Right lobe of liver (tissue), 6 donors: ENCODE measurements at regions not wholly inside any gene's neighbourhood (a gene's known extent, or its start where the extent isn't known, plus 50 kb on each side); places are given as distances from the start of the nearest gene placed in this dataset.

Experiments used
- ATAC-seq, 4 donors: fragments of 200-7000 bp; cut with Tn5 transposase; one replicate each; pipeline ENCODE4 v1.9.1; 2020; ENCODE audit warnings: mild to moderate bottlenecking in 4 of 4, moderate library complexity in 4 of 4
- DNase-seq, 3 donors: peaks; one replicate each; pipeline ENCODE4 v3.0.0-alpha.2; 2020
- H3K27ac ChIP-seq, 3 donors: fragments of 200-600 bp; one replicate each; pipeline ENCODE4 v1.8.0; 2022
- H3K27me3 ChIP-seq, 2 donors: fragments of 200-600 bp; one replicate each; pipeline ENCODE4 v1.8.0; 2022
- H3K36me3 ChIP-seq, 4 donors: fragments of 200-600 bp; sonication (generic) in 1 of 4; one replicate each; pipeline versions ENCODE4 v1.5.1 to v1.8.0; 2017 to 2022; ENCODE audit warnings: control low read depth in 1 of 4
- H3K4me1 ChIP-seq, 4 donors: fragments of 200-600 bp; sonication (generic) in 1 of 4; one replicate each; pipeline versions ENCODE4 v1.5.1 to v1.8.0; 2017 to 2022; ENCODE audit warnings: control low read depth in 1 of 4
- H3K4me3 ChIP-seq, 3 donors: fragments of 200-600 bp; one replicate each; pipeline ENCODE4 v1.8.0; 2022
- H3K9me3 ChIP-seq, 4 donors: fragments of 200-600 bp; sonication (generic) in 1 of 4; one replicate each; pipeline versions ENCODE4 v1.5.1 to v1.8.0; 2017 to 2022; ENCODE audit warnings: control low read depth in 1 of 4
- CTCF ChIP-seq, 4 donors: fragments of 200-600 bp in 3 of 4; fragments of 450-650 bp in 1 of 4; IDR thresholded peaks; one replicate each; pipeline versions ENCODE4 v1.5.1 to v1.8.0; 2016 to 2022; ENCODE audit warnings: antibody characterized with exemption in 4 of 4, mild to moderate bottlenecking in 2 of 4
- POLR2A ChIP-seq: fragments of 450-650 bp; IDR thresholded peaks from one replicate; pipeline ENCODE4 v1.6.1; 2017; ENCODE audit warnings: antibody characterized with exemption, mild to moderate bottlenecking
- whole genome bisulfite sequencing: methylation state at CpG from one replicate; pipeline ENCODE4 v1.1.6; 2018; ENCODE audit warnings: low coverage, low lambda C conversion rate; ENCODE audit not compliant: insufficient coverage; ENCODE audit errors: missing lambda C conversion rate; 5-methylcytosine and 5-hydroxymethylcytosine counted together
- intact Hi-C, 2 donors: fragments of 100-400 bp; cut with DNase I; formaldehyde crosslinking; loops; one replicate each; pipeline versions ENCODE4 v1.11.2 to v1.14.1; 2022
- donor health status: DM: no; HTN: yes; CAD: no.
- donor health status: DM: no; HTN: no; CAD: no.
- donor health status: DM: no; HTN: no; CAD: no.
- donor health status: DM: no; HTN: yes; CAD: no.
- donor health status: DM: no; HTN: yes; CAD: no.

- TF ChIP-seq CTCF (IDR thresholded peaks at IDR 0.05), result no peak
- TF ChIP-seq POLR2A, result no peak
- intact Hi-C loops, result no loop called here
- Histone ChIP-seq H3K36me3 (no peaks in the 10 kb centered on the region), H3K27me3 (no peaks in the 10 kb centered on the region), H3K27ac (no peak overlapping the region), H3K4me1 (no peaks in the 10 kb centered on the region), H3K4me3 (no peak overlapping the region), H3K9me3 (no peaks in the 10 kb centered on the region)
- DNase-seq, result no peak
- no peak for ATAC-seq
- WGBS, result 68% methylated on average over 3 of the region's 5 CpGs
These were observed 69.6 kb upstream of the RELN start for GRCh38 chr7:104059103-104059502.

GRCh38 chr7:104054362-104054761 lies 64.9 kb upstream of the RELN start:
- intact Hi-C loops, result no loop called here
- Histone ChIP-seq H3K4me1 (no peaks in the 10 kb centered on the region), H3K9me3 (no peaks in the 10 kb centered on the region), H3K4me3 (no peak overlapping the region), H3K27ac (no peak overlapping the region), H3K36me3 (no peaks in the 10 kb centered on the region), H3K27me3 (no peaks in the 10 kb centered on the region)
- TF ChIP-seq POLR2A, result no peak
- no peak for TF ChIP-seq CTCF (IDR thresholded peaks at IDR 0.05)
- no peak for DNase-seq
- ATAC-seq, result no peak
- 93% methylated on average over 1 of the region's 1 CpG for WGBS

GRCh38 chr7:104052979-104053378 lies 63.5 kb upstream of the RELN start:
- ATAC-seq, result no peak
- WGBS, result 57% methylated on average over 3 of the region's 3 CpGs
- intact Hi-C loops, result no loop called here

GRCh38 chr7:104048055-104048454 lies 58.6 kb upstream of the RELN start:
- H3K27ac ChIP-seq, result no peak overlapping the region
- no peak for TF ChIP-seq CTCF (IDR thresholded peaks at IDR 0.05)
- TF ChIP-seq POLR2A, result no peak
- intact Hi-C loops, result no loop called here
- H3K9me3 ChIP-seq, result no peaks in the 10 kb centered on the region
- H3K4me3 ChIP-seq, result no peak overlapping the region
- no peak for ATAC-seq
- WGBS, result 41% methylated on average over 2 of the region's 2 CpGs
- no peak for DNase-seq
- H3K4me1 ChIP-seq, result no peaks in the 10 kb centered on the region
- no peaks in the 10 kb centered on the region for H3K36me3 ChIP-seq
- no peaks in the 10 kb centered on the region for H3K27me3 ChIP-seq

More at GRCh38 chr7:104052979-104053378, 63.5 kb upstream of the RELN start:
- Histone ChIP-seq H3K27me3 (no peaks in the 10 kb centered on the region), H3K9me3 (no peaks in the 10 kb centered on the region), H3K4me3 (no peak overlapping the region), H3K27ac (no peak overlapping the region), H3K4me1 (no peaks in the 10 kb centered on the region), H3K36me3 (no peaks in the 10 kb centered on the region)
- DNase-seq, result no peak
- no peak for TF ChIP-seq CTCF (IDR thresholded peaks at IDR 0.05)
- no peak for TF ChIP-seq POLR2A

- no peak overlapping the region for H3K27ac ChIP-seq
- H3K4me3 ChIP-seq, result no peak overlapping the region
- TF ChIP-seq CTCF (IDR thresholded peaks at IDR 0.05) (no peak), POLR2A (no peak)
- DNase-seq, result no peak
- H3K9me3 ChIP-seq, result no peaks in the 10 kb centered on the region
- WGBS, result 80% methylated on average over 3 of the region's 3 CpGs
- intact Hi-C loops, result no loop called here
- no peaks in the 10 kb centered on the region for H3K36me3 ChIP-seq
- H3K4me1 ChIP-seq, result no peaks in the 10 kb centered on the region
- no peak for ATAC-seq
- H3K27me3 ChIP-seq, result no peaks in the 10 kb centered on the region
These were observed 55.7 kb upstream of the RELN start for GRCh38 chr7:104045183-104045582.
